NCI-H1105 (cell line): ENCODE measurements at regions not wholly inside any gene's neighbourhood (a gene's known extent, or its start where the extent isn't known, plus 50 kb on each side); places are given as distances from the start of the nearest gene placed in this dataset.
"Not testable (repeated sequence)": the region's sequence is repeated elsewhere in the genome, so short reads cannot be mapped to it uniquely, and the experiment has no call there.

Experiments
- DNase-seq: peaks from one replicate; lab custom pipeline; 2025; lab: John Stamatoyannopoulos, UW

DNA sequence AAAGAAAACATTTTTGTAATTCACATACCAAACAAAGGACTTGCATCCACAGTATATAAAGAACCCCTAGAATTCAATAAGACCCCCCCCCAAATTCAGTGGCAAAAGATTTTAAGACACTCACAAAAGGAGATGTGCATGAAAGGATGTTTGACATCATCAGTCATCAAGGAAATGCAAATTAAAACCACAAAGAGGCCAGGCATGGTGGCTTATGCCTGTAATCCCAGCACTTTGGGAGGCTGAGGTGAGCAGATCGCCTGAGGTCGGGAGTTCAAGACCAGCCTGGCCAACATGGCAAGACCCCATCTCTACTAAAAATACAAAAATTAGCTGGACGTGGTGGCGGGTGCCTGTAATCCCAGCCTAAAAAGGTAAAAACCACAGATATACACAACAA lies 61.3 kb downstream of the AIPL1 start:
- not testable (repeated sequence) for DNase-seq

- DNase-seq = no peak
Observed at GRCh38 chr17:6366221-6366666, 68.7 kb downstream of the AIPL1 start.

DNA sequence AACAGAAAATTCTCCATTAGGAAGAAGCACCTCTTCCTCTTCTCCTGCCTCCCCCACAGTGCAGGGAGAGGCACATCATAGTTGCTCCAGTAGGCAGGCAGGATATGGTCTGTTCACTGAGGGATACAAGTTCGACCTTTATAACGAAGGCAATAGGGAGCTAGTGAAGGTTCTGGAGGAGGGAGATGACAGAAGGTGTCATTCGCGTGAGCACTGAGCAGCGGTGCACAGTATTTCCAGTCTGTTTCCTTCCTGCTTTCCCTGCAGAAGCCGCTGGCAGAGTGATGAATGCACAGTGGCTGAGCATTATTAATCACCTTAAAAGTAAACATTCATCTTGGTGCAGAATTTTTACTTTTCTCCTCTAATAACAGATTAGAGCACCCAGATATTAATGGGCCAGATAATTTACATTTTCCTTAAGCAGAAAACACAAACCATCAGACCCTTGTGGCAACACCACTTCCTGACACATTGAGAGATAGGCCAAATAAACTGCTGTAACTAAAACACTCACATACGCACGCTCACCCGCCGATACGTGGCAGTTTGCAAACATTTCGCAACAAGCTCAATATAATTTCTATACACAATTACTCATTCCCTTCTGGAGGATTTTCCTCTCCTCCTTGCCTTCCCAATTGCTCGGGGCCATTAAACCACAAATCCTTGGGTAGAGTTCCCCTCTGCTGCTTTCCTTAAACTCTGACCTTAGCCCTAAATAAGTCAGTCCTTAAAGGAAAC lies 69.5 kb downstream of the AIPL1 start:
- DNase-seq = no peak

DNA sequence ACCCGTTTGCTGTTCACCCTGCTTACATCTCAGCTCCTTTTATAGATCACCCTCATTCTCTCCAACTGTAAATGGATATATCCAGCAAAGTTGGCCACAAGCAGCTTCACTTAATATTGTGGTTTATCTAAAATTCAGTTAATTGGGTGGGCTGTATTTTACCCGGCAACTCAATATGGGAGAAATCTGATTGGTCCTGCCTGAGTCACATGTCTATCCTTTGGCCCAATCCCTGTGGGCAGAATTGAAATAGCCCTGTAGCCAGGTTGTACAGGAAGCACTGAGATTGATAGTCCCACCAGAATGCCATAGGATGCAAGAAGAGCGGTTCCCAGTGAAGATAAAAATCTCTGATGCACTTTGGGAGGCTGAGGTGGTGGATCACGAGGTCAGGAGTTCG lies 73.2 kb downstream of the AIPL1 start:
- DNase-seq = no peak

- no peak for DNase-seq
Observed at GRCh38 chr17:6358131-6358530, 76.8 kb downstream of the AIPL1 start.

DNA sequence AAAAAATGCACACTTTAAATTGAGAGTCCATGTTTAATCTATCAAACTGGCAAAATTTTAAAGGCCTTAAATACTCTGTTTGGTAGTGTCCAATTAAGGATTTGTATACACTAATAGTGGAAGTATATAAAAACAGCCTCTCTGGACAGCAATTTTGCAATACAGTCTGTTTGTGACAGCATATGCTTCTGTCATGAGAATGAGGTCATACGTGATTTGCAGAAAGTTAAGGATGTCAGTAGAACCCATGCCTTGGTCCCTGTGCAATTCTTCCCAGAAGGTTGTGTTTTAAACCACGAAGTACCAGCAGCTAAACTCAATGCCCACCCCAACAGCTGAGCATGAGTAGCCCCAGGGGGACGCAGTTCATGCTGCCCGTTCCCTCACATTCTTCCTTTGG lies 78.4 kb downstream of the AIPL1 start:
- no peak for DNase-seq

GRCh38 chr17:6355196-6355595 lies 79.7 kb downstream of the AIPL1 start:
- DNase-seq = peak; percentile 50

DNA sequence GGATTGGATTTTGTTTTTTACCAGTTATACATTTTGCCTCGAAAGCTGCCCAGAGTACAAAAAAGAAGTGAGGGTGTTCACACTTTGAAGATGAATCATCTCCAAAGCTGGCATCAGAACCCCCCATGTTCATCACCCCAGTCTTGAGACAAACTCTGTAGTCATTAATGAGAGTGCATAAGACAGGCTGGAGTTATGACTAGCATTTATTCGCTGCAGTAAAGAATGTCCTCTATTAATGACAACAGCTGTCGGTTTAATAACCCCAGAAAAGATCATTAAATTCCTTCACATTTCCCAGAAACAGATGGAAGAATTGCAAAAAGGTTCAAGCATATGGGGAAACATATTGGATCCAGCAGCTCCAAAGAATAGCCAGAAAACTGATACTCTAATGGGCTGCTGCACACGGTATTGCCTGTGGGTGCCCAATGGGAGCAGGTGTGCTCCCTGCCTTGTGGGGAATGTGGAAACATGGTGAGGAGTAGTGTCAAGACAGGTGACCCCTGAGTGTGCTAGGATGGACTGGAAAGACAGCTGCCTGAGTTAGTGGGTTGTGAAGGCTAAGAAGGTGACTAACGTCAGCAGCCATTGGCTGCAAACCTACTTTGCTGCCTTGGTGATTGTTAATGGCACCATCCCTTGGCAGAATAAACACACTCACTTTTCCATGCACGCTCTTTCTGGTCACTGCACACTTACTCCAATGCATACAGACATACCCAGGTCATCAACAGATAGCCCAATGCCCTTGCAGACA lies 81.9 kb downstream of the AIPL1 start:
- no peak for DNase-seq

DNA sequence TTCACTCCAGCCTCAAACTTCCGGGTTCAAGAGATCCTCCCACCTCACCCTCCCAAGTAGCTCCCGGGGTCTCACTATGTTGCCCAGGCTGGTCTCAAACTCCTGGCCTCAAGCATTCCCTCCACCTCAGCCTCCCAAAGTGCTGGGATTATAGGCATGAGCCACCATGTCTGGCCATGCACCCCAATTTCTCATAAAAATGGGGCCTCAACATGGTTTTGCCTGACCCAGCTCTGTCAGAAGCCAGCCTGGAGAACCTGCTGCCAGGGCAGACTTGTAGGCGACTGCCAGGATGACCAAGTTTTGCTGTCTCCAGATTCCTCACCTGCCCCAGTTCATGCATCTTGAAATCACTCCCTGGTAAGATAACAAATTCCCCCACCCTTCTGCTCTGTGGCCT lies 82.9 kb downstream of the AIPL1 start:
- DNase-seq = no peak

GRCh38 chr17:6350806-6351205 lies 84.1 kb downstream of the AIPL1 start:
- no peak for DNase-seq

DNA sequence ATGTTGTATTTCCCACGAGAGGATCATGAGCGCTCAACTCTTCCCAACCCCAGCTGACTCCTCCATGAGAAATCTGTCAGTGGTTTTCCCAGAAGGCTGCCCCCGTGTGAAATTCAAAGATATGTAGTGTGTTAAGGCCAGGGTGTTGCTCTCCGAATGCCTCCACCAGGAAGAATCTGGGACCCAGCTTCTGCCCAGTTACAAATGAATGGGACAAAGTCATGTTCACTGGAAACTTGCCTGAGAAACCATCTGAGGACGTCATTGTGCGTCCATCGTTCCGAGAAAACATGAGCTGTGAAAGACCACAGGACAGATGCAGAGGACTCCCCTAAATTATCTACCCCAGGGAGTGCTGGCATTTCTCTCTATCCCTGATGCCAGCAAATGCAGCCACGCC lies 86.0 kb downstream of the AIPL1 start:
- DNase-seq = no peak

DNA sequence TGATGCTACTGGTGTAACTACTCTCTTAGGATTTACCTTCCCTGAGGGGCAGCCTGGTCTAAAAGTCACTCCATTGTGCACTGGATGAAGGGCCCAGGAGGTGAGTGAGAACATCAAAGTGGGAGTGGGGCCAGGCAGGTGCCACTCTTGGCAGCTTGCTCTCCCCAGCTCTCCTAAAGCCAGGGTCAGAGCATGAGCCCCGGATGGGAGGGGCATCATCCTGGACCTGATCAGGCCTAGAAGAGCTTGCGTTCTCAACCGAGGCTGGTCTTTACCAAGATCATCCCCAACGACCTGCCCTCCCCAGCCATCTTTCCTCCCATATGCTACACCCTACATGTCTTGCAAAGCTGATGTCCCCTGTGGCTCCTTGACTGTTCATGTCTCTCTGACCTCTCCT lies 87.1 kb downstream of the AIPL1 start:
- DNase-seq = no peak

DNA sequence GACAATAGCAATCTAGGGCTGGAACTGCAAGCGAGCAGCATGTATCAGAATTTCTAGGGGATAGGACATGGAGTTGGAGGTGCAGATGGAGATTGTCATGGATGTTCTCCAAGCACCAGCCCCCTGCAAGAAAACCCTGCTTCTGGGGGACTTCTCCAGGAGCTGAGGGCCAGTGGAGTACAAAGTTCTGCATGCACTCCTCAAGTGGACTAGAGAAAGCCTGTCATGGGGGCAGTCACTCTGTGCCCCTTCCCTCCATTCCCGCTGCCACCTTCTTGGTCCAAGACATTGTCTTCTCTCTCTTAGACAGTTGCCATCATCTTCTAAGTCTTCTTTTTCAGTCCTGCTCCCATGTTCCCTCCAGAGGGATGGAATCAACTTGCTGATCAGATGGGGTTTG lies 87.9 kb downstream of the AIPL1 start:
- no peak for DNase-seq

DNA sequence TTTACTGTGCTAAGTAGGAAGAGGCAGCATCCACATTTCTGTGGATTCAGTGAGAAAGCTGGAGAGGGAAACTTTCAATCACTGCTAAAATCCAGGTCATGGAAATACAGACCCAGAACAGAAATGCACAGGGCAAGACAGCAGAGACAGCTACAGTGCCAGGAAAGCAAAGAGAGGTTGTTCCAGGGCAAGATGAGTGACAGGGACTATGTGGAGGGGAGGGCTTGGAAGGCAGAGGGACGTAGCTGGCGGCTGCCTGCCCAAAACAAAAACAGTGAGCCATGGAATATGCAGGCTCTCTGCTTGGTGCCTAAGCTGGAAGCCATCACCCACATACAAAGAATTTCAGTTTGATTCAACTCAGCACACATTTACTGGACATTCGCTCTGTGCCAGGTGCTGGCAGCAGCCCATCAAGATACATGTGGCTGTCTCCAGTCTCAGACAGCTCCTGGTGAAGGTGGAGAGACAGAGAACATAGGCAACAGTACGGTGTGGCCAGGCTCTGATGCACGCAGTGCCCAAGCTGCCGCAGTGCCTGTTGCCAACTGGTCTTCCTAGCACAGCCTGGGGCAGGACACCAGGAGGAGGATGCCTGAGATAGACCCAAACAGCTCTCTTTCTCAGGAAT lies 88.7 kb downstream of the AIPL1 start:
- DNase-seq = no peak

GRCh38 chr17:6343736-6344135 lies 91.2 kb downstream of the AIPL1 start:
- no peak for DNase-seq

- DNase-seq = no peak
Observed at GRCh38 chr17:6343191-6343590, 91.7 kb downstream of the AIPL1 start.

DNA sequence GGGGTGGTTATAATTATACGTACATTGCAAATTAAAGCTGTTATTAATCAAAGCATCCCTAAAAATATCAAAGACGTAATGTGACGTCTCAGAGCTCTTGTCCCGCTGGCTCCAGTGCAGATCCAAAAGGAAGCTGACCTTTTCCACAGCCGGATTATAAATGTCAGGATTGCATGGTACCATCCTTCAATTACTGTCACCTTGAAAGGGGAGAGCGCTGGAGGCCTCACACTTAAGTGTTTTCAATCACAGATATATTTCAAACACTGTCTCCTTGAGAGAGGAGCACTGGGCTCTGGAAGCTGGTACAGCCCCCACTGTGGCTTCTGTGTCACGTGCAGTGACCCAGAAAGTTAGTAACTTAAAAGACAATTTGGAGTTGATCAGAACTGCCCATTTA lies 94.2 kb downstream of the AIPL1 start:
- no peak for DNase-seq

- DNase-seq = no peak
Observed at GRCh38 chr17:6334386-6334785, 100.5 kb downstream of the AIPL1 start.

- no peak for DNase-seq
Observed at GRCh38 chr17:6330936-6331335, 104.0 kb downstream of the AIPL1 start.

DNA sequence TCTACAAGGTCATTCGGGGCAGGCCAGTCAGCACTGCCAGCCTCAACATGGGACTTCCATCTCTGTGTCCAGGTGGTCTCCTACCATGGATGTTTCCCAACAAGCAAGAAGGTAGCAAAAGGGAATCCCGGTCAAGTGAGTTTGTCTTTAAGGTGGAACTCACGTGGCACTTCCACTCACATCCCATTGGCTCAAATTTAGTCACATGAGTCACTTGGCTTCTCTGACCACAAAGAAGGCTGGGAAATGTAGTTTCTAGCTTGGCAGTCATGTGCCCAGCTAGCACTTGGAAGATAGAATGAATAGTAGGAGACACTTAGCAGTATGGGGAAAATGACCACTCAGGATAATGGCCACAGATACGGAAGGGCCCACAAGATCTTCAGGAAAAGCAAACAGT lies 106.6 kb downstream of the AIPL1 start:
- no peak for DNase-seq

DNA sequence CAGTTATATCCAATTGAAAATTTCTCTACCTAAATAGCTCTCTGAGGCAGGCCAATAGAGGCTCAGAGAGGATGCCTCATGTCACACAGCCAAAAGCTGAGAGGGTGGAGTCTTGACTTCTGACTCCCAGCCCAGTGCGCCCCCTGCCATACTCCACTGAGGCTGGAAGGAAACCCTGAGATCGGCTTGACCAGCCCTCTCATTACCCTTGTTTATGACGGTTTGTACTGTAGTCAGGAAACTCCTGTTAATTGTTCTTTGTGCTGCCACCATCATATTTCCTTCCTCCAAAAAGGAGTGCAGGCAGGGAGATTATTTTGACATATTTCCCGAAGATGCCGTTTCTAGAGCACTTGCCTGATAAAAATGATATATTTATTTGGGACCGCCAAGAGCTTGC lies 107.9 kb downstream of the AIPL1 start:
- no peak for DNase-seq

DNA sequence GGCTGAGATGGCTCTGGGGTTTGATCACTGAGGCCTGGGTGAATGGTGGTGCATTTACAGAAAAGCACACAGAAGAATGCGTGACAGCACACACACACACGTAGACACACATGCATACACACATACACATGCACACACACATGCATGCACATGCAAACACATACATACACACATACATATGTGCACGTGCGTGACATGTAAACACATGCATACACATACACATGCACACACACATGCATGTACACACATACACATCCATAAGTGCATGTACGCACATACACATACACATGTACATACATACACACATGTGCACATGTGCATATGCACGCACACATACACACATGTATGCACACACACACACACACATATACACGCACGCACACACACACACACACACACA lies 108.4 kb downstream of the AIPL1 start:
- DNase-seq = no peak

- no peak for DNase-seq
Observed at GRCh38 chr17:6325741-6326140, 109.2 kb downstream of the AIPL1 start.
